ENCODE measurements at regions not wholly inside any gene's neighbourhood (a gene's known extent, or its start where the extent isn't known, plus 50 kb on each side); places are given as distances from the start of the nearest gene placed in this dataset.

DNA sequence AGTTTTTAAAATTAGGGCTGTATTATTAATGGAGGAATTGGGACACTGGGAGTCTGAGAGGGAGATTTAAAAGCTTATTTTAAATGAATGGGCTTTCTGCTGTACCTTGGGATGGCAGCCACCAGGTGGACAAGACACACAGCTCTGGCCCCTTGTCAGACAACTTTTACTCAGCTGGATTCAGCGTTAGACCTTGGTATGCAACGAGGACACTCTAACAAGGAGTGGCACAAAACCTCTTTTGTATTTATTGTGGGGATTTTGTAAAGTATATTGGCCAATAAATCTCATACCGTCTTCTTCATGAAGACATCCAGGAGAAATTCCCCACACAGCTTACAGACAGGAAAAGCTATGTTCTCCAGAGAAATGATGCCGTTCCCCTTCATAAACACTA is 105.7 kb downstream of the LCA5 start:
- TF ChIP-seq CTCF (IDR thresholded peaks at IDR 0.05) (no peak), POLR2A (IDR thresholded peaks at IDR 0.05) (no peak)

All from right lobe of liver (tissue), 4 donors.